WTC11 (cell line): ENCODE measurements at regions not wholly inside any gene's neighbourhood (a gene's known extent, or its start where the extent isn't known, plus 50 kb on each side); places are given as distances from the start of the nearest gene placed in this dataset.

Experiments
- ATF2 ChIP-seq: sonication (generic); formaldehyde crosslinking; IDR thresholded peaks from 2 replicates; pipeline ENCODE4 v1.8.1; 2022; ENCODE audit warnings: low read depth, missing genetic modification reagents, borderline replicate concordance
- CTCF ChIP-seq: fragments of 200-600 bp; IDR thresholded peaks from 2 replicates; pipeline ENCODE4 v1.8.0; 2022; ENCODE audit warnings: antibody characterized with exemption
- USF2 ChIP-seq: sonication (generic); formaldehyde crosslinking; IDR thresholded peaks from 2 replicates; pipeline ENCODE4 v1.8.1; 2023; ENCODE audit warnings: mild to moderate bottlenecking, missing genetic modification reagents, moderate library complexity

- TF ChIP-seq CTCF (no peak), USF2 (CRISPR knock-in tag) (no peak), ATF2 (CRISPR knock-in tag) (no peak)
These were observed 383.3 kb upstream of the ATP11B start for GRCh38 chr3:182410051-182410450.
